Stimulated activated CD4-positive, alpha-beta T cell treated with anti-CD3 and anti-CD28 coated beads, Interleukin-2, amount 100 ng/mL, for 24 hours (primary cell): ENCODE measurements at regions not wholly inside any gene's neighbourhood (a gene's known extent, or its start where the extent isn't known, plus 50 kb on each side); places are given as distances from the start of the nearest gene placed in this dataset.

ENCODE experiments used
- DNase-seq, 2 donors: peaks; one replicate each; pipeline ENCODE4 v3.0.0-alpha.2; 2020

DNA sequence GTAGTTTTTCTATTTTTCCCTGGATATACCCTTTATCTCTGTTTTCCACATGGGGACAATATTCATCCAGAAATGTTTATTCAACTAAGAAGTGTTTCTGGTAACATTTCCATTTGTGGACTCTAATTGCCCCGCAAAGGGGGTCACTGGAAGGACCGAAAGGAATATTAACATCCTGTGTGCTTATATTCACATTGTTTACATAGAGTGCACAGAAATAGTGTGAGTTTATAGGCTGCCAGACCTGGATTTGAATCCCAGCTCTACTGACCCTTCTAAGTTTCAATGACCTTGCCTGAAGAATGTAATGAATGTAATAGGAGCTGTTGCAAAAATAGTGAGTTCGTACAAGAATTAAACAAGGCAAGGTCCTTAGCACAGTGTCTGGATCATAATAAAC is 152.9 kb upstream of the NCKAP5 start:
- DNase-seq = no peak

DNA sequence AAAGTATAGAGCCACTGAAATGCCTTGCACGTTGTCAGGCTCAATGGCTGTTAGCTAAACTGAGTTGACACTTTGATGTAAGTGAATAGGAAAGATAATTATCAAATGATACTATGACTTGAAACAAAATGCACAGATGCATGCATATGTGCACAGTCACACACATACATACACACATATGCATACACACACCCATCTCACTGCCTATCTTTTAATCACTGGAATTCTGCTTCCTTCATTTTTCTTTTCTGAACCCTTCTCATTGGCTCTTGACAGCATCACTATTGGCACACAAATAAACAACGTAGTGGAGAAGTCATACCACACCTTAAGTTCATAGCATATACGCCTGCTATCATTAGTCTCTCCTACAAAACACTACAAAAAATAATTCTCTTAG is 154.9 kb upstream of the NCKAP5 start:
- no peak for DNase-seq

DNA sequence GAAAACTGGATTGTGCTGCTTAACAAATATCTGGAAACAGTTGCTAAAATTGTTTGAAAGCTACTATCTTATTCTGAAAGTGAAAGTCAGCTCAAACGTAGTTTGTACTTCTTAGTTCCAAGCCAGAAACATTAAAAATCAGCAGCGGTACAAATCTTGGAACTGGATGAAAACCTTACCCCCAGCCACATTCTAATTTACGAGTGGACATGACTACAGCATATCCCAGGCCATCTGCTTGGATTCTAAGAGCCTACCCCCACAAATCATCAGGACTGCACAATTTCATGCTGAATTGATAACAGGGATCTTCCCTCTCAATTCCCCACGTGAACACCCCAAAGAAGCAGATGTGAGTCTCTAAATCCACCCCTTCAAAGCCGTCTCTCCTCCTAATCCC is 158.7 kb upstream of the NCKAP5 start:
- no peak for DNase-seq

DNA sequence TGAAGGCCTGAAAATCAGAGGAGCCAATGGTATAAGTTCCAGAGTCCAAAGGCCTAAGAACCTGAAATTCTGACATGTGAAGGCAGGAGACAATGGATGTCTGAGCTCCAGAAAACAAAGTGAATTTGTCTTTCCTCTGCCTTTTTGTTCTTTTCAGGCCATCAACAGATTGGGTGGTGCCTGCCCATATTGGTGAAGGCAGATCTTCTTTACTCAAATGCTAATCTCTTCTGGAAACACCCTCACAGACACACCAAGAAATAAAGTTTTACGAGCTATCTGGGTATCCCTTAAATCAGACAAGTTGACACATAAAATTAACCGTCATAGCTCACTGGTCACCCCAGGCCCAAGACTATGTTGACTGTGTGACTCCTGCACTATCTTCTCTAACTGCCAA is 163.8 kb upstream of the NCKAP5 start:
- no peak for DNase-seq

DNA sequence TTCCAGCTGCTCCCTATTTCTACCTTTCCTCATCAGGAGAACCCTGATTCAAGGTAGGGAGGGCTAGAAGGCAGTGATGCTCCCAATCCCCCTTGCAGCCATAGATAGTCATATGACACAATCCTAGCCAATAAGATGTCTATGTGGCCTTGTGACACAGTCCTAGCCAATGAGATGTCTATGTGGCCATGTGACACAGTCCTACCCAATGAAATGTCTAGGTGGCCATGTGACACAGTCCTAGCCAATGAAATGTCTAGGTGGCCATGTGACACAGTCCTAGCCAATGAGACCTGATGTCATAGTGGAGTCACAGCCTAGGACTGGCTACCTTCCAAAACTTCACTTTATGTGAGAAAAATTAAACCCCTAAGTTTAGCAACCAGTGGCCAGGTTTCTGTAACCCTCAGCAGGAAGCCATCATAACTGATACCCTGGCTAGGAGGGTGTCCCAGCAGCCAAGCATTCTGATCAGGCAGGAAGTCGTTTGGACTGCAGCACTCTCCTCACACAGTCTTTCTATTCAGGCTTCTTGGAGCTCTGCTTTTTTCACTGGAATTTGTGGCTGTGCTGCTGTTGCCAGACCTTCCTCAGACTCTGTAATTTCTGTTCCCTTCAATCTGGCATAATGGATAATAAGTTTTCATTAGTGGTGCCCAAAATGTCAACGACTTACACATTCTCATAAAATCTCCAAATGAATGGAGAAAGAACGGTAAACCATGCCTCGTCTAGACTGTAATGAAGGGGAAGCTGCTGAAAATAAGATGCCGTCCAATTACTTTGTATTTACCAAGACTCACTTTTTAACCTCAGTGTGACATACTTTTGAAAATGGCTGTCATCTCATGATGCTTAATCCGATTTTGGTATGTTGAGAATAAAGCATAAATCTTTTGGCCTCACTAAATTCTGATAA is 165.0 kb upstream of the NCKAP5 start:
- DNase-seq = no peak

DNA sequence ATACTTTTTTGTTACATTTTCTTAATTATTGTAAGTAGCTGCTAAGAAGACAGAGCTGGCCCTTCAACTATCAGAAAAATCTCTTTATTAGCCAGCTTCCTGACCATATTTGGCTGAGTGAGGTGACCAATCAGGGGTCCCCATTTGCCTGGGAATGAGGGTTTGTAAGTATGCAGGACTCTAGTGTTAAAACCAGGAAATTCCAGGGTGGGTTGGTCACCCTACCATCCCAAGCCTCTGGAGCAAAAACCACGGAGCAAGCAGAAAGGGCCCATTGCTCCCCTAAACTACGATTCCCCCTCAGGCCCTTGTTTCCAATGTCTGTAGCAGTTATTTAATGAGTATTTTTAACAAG is 165.6 kb upstream of the NCKAP5 start:
- no peak for DNase-seq

DNA sequence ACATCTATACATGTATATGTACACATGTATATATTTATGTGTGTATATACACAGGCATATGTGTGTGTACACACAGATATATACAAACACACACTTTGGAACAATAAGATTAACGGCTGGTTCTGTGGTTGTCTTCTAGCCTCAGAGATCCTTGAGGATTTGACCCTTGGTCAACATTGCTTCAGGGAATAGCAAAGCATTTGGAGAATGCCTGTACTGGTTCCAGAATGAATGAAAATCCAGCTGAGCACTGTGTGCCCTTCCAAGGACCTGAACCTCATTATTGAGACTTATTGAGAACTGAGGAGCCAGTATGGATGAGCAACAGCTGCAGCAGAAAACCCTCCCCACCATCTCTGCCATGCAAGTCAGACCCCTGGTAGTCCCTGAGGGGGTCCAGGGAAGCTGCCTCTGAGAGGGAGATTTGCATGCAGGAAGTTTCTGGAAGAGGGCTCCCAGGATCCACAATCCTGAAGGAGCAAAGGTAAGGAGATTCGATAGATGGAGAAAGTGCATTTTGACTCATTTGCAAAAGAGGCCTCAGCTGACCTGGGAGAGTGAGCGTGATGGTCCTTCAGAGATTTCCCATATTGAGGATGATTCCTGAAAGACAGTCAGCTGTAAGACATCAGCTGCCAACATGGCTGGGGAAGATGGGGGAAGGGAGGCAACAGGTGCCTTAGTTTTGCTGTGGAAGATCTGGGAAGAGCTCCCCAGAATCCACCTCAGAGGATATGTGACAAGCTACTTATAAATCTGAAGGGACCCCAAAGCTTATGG is 166.6 kb upstream of the NCKAP5 start:
- DNase-seq = no peak

DNA sequence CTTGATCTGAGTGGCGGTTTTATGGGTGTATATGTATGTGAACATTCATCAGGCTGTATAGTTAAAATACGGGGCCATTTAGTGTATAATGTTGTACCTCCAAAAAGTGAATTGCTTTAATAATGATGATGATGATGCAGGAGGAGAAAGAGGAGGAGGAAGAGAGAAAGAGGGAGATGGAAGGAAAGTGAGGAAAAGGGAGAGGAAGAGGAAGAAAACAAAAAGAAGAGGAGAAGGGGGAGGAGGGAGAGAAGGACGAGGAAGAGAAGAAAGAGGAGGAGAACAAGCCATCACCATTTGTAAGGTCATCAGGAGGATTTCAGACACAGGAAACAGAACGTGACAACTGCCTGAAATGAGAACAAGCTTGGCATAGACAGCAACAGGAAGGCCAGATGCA is 168.4 kb upstream of the NCKAP5 start:
- no peak for DNase-seq

DNA sequence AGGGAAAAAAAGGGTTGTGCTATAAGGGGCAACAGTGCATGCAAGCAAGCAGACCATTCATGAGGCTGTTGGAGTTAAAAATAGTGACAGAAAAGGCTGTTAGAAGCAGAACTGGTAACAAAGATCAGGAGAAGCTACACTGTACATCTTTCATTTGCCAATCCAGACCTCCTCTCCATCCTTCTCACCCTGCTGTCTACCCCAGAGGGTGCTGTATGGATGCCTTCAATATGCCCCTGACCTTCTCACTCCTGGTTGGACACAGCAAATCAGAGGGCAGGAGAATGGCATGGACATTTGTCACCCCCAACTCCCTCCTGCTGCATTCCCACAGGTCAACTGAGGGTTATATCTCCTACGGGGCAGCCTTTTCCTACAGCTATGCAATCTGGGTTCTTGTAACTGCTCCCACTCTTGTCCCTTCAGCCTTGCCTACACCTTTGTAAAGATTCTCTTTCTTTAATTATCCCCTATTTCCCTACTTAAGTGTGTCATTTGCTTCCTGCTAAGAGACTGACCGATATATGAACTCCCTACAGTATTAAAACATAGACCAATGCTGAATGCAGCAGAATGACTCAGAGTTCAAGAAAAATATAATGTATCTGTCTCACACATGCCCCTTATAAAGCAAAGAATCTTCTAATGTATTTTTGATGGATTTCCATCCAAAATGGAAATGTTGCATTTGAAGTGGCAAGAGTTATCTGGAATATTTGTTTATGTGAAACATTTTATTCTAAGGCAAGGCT is 169.2 kb upstream of the NCKAP5 start:
- DNase-seq = no peak

DNA sequence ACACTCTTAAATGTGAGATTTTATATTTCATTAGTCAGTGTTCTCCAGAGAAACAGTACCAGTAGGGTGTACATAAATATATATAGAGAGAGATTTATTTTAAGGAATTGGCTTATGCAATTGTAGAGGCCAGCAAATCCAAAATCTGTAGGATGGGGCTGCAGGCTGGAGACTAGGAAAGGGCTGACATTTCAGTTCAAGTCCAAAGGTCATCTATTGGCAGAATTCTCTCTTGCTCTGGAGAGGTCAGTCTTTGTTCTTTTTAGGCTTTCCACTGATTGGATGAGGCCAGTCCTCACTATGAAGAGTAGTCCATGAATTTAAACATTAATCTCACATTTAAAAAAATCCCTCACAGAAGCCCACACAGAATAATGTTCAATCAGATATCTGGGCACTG is 170.8 kb upstream of the NCKAP5 start:
- no peak for DNase-seq

DNA sequence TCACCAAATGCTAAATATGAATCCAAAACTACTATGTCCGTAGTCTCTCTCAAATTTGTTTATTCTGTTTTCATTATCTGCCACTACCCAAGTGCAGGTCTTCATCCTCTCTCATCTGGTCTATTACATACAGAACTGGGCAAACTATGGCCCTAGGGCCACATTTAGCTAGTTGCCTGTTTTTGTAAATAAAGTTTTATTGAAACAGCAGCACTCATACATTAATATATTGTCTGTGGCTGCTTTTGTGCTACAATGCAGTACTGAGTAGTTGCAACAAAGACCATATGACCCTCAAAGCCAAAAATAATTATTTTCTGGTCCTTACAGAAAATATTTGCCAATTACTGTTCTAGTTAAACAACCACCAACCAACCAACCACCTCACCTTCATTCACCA is 172.2 kb upstream of the NCKAP5 start:
- DNase-seq = no peak

DNA sequence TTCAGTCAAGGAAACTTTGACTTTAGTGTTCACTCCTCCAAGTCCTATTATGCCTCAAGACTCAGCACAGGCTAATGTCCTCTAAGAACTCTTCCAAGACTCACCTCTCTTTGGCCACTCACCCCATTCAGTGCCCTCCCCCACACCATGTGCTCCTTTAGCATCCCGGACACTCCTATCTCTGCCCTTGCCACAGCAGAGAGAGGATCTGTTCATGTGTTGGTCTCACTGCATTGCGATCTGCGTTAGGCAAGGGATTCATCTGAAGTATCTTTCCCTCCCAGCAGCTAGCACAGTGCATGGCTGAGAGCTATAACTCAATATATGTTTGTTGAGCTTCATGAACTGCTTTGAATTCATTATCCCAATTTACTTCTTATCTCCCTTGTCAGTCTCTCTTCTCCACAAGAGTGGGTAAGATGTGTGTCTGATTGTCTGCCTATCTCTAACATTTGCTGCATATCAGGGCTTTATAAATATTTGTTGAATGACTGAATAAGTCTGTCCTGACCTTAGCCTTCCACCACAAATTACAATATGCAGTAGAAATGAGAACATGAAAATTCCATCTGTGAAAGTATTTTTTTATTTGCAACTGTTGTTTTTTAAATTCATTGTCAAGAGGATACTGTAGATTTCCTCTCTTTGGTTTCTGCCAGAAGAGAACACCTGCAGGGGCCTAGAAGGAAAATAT is 179.9 kb upstream of the NCKAP5 start:
- no peak for DNase-seq

DNA sequence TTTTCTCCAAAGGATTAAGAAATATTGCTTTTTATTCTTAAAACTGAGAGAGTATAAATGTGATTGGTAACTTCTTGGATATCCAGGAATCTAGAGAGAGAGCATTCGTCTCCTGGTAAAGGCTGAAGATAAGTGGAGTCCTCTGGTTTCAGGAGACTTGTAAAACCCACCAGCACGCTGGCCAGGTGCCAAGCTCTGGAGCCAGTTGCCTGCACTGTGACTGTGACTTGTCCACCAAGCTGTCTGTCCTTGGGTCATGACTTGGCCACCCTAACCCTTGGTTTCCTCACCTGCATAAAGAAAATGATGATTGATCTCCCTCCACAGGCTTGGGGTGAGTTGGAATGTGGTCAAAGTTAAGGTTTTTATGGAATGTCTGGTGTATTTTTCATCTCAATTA is 185.4 kb upstream of the NCKAP5 start:
- DNase-seq = no peak

DNA sequence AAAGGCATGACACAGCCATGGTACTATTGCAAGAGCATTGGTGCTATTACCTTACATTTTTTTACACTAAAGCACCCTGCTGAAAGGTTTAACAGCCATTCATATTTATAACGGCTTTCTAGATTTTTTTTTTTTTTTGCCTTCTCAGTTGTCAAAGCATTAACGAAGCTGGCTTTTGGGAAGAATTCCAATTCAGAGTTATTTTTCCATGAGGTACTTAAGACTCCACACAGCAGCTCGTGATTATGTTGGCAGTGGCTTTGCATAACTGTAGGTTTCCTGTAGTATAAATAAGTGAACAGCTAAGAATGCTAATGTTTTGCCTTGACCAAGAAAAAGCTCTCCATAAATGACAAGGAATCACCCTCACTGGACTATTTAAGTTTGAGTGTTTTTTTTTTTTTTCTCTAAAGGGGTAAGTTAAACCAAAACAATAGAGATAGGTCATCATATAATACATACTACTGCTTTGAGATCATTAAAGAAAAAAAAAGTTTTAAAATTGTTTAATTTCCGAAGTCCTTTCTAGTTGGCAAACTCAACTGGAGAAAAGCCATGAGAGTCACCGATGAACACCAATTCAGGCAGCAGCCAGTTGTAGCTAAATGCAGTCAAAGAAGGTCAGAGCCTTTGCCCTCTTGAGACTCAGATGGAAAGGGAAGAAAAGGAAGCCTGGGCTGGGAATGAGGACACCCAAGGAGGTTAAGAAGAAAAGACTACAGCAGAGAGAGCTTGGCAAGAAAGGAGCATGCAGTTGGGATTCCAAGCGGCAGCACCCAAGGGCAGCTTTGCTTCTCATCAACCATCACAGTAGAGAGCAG is 187.4 kb upstream of the NCKAP5 start:
- no peak for DNase-seq

DNA sequence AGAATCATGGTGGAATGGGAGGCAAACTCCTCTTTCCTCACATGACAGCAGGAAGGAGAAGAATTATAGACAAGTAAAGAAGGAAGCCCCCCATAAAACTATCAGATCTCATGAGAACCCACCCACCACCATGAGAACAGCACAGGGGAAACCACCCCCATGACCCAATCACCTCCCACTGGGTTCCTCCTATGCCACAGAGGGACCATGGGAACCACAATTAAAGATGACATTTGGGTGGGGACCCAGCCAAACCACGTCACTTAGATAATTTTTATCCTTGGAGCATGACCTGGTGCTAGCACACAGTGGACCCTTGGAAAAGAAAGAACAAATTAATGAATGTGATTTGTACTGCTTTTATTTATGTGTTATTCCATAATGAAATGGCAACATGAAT is 188.6 kb upstream of the NCKAP5 start:
- DNase-seq = no peak

DNA sequence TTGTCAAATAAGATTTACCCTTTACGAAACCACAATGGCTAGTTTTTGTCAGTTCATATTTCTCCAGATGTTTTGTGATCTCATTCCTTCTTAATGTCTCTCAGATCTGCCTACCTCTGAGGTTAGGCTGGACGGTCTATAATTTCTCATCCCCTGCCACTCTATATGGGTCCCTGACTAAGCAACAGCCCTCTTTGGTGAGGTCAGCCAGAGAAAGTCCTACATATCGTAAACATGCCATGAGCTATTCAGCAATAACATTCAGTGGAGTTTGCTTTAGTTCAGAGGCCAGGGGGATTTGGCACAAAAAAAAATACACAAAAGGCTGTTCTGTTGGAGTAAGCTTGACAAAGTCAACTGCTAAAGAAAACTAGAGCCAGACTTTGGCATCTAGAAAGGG is 192.1 kb upstream of the NCKAP5 start:
- no peak for DNase-seq

DNA sequence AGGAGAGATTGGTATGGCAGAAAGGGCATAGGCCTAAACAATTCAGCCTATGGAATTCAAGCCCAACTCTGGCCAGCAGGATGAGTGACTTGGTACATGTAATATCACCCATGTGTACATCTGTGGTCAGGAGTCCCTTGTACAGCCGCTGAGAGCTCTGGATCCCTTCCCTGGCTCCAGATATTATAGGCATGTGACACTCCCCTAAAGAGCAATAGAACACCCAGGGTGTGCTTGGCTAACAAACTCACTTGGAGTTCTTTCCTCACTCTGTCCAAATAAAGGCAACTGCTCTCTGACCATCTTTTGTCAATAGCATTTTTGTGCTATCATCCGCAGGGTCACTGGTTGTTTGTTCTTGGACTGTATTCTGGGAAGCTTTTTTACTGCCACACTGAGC is 197.4 kb upstream of the NCKAP5 start:
- DNase-seq = no peak

DNA sequence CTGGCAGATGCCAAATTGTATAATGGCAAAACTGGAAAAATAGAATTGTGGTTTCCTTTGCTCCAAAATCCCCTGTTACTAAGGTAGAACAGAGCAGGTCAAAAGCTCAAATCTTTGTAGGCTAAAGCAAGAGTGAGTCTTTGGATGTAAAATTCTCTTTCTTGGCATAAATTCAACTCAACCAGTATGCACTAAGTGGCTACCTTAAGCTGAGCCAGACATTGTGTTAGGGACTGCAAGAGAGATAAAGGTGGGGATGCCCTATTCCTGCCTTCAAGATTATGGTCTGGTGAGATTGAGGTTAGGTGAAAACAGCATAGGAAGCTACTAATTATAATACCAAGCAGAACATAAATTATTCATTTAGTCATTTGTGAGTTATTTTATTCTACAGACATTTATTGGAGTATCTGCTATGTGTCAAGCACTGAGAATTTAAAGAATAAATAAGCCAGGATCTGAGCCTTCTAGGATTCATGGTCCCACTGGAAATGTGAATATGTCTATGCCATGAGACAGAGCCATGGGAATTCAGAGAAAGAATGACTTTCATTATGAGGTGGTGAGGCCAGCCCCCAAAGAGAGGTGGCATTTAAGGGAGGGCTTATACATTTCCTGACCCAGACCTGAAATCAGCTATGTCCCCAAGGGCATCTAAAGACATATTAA is 198.0 kb upstream of the NCKAP5 start:
- no peak for DNase-seq

DNA sequence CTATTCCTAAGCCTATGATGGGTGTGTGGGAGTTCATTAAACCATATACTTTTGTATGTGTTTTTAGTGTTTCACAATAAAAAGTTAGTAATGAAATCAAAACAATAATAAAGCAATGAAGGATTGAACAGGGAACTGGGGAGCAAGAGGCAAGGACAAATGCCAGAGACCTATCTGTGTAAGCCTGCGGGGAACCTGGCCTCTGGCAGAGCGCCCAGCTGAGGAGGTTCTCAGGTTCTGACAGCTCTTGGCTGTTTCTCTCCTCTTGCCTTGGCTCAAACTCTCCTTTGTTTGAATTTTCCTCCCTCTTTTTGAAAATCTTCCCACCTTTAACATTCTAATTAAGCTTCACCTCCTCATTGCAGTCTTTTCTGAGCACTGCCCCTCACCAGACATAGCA is 200.0 kb upstream of the NCKAP5 start:
- no peak for DNase-seq

DNA sequence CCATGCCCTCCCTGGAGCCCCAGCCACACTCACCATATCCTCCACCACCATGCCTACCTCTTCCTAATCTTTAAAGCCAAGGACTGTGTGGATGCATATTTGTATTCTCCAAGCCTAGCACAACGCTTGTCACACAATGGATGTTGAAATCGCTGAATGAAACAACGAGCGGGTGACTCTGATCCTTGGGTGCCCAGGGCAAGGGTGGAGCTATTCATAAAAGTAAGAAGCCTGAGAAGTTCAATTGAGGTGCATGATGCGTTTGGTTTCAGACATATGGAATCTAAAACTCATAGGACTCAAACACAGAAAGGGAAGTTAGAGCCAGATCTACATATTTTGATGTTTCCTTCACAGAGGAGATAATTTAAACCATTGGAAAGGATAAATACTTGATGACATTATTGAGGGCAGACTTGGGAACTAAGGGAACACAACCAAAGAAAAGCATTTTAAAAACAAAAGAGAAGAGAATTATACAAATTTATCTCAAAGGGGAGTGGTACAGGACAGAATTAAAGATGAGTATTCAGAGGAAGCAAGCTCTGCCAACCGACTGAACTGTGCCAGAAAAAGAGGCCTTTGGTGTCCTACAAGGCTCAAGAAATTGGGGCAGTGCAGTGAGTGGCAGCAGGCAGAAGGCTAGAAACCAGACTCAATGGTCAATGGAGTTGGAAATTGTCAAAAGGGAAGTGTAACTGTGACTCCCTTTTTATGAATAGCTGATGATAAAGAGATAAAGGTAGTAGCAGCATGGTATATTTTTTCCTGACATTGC is 200.6 kb upstream of the NCKAP5 start:
- DNase-seq = no peak
